Activated naive CD8-positive, alpha-beta T cell treated with anti-CD3 and anti-CD28 coated beads, Interleukin-2, amount 10 ng/mL, durations not matched to agents 7 days and 5 days (primary cell): ENCODE measurements at regions not wholly inside any gene's neighbourhood (a gene's known extent, or its start where the extent isn't known, plus 50 kb on each side); places are given as distances from the start of the nearest gene placed in this dataset.

Source experiments
- ATAC-seq: fragments of 150-1000 bp; cut with Tn5 transposase; one replicate; pipeline ENCODE4 v1.10.0; 2021; ENCODE audit warnings: low read depth, moderate library complexity
- POLR2A ChIA-PET: fragments of 350-600 bp; sonication (Branson Sonifier 250); formaldehyde crosslinking; loops from one replicate; lab custom pipeline; 2021; ENCODE audit warnings: antibody characterized with exemption; lab: Charles Lee
- DNase-seq: peaks from one replicate; pipeline ENCODE4 v3.0.0; 2021
- H3K27ac Mint-ChIP-seq: one replicate; pipeline ENCODE4 v1.8.0; 2022; ENCODE audit warnings: mild to moderate bottlenecking, mixed read lengths
- H3K27me3 Mint-ChIP-seq: one replicate; pipeline ENCODE4 v1.8.0; 2022; ENCODE audit warnings: mild to moderate bottlenecking, moderate library complexity, mixed read lengths
- H3K36me3 Mint-ChIP-seq: one replicate; pipeline ENCODE4 v1.8.0; 2021; ENCODE audit warnings: mild to moderate bottlenecking, mixed read lengths
- H3K4me1 Mint-ChIP-seq: one replicate; pipeline ENCODE4 v1.8.0; 2021; ENCODE audit warnings: mixed read lengths
- H3K4me3 Mint-ChIP-seq: one replicate; pipeline ENCODE4 v1.8.0; 2022; ENCODE audit warnings: mild to moderate bottlenecking, moderate library complexity, mixed read lengths
- H3K9me3 Mint-ChIP-seq: one replicate; pipeline ENCODE4 v1.8.0; 2021; ENCODE audit warnings: mixed read lengths

DNA sequence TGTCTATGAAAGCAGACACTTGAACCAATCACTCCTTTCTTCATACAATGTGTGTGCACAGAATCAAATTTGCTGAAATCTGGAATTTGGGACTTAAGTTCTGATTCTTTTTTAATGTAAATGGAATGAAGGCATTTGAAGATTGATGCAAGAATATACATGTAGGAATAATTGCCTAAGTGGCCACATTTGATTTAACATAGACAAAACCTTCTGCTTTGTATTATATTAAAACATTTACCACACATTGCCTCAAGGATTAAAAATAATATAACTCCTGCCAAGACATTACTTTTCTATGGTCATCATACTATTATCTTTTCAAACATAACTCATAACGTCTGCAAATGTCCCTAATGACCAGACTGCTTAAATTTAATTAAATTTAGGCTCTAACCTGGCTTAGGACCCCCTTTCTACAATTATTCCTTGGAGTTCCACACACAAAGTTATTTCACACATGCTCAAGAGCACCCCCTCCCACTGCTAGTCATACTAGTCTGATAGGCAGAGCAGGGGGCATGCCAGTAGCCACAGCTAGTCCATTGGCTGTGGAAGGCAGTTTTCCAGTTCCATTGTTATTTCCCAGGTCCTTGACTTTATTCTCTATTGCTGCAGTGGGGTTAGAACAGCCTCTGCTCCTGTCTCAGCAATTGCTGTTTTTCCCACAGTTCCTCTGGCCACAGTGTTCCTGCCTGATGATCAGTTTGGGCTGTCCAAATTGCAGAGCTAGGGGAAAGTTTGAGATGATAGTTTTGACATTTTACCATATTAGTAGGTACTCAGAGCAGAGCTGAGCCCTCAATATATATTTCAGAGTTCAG, 360.6 kb upstream of the GRAMD2B start:
- H3K27me3 Mint-ChIP-seq: no peaks in the 10 kb centered on the region
- H3K4me1 Mint-ChIP-seq: no peaks in the 10 kb centered on the region
- peaks cover 6% of the 10 kb centered on the region for H3K9me3 Mint-ChIP-seq
- no peak overlapping the region for H3K4me3 Mint-ChIP-seq
- DNase-seq (no peak), ATAC-seq (no peak)
- no peaks in the 10 kb centered on the region for H3K36me3 Mint-ChIP-seq
- POLR2A ChIA-PET: no interaction called here
- no peak overlapping the region for H3K27ac Mint-ChIP-seq

DNA sequence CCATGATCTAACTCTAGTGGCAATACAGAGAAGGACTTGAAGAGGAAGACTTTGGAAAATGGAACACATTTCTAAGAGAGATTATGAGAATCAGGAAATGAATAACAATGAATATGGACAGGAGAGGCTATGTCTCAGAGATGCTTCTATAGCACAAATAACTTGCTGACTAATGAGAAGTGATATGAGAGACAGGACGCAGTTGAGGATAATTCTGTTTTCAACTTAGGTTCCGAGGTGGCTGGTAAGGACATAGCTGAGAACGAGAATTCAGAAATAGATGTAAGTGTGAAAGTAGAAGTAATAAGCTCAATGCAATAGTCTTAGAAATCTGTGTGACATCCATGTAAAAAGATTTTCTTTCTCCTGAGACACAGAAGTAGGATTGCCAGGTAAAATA, 358.1 kb upstream of the GRAMD2B start:
- ATAC-seq: no peak
- no peak overlapping the region for H3K4me3 Mint-ChIP-seq
- DNase-seq: no peak
- no peaks in the 10 kb centered on the region for H3K36me3 Mint-ChIP-seq
- H3K27me3 Mint-ChIP-seq: no peaks in the 10 kb centered on the region
- no peak overlapping the region for H3K27ac Mint-ChIP-seq
- H3K4me1 Mint-ChIP-seq: no peaks in the 10 kb centered on the region
- POLR2A ChIA-PET: no interaction called here
- peaks cover 5% of the 10 kb centered on the region for H3K9me3 Mint-ChIP-seq

DNA sequence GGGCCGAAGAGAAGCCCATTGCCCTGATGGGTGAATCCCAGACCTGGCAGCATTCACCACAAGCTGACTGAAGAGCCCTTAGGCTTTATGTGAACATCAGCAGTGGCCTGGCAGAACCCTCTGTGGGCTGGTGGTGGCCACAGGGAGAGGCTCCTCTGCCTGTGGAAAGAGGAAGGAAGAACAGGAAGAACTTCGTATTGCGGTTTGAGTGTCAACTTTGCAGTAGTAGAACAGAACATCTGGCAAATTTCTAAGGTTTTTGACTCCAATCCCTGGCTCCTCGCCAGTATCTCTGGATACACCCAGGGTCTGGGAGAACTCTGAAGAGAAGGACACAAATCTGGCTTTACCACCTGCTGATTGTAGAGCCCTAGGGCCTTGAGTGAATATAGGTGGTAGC, 356.4 kb upstream of the GRAMD2B start:
- Mint-ChIP-seq H3K27ac (no peak overlapping the region), H3K27me3 (no peaks in the 10 kb centered on the region), H3K4me3 (no peak overlapping the region), H3K9me3 (peaks cover 6% of the 10 kb centered on the region), H3K4me1 (no peaks in the 10 kb centered on the region), H3K36me3 (no peaks in the 10 kb centered on the region)
- POLR2A ChIA-PET: no interaction called here
- no peak for ATAC-seq
- DNase-seq: no peak

DNA sequence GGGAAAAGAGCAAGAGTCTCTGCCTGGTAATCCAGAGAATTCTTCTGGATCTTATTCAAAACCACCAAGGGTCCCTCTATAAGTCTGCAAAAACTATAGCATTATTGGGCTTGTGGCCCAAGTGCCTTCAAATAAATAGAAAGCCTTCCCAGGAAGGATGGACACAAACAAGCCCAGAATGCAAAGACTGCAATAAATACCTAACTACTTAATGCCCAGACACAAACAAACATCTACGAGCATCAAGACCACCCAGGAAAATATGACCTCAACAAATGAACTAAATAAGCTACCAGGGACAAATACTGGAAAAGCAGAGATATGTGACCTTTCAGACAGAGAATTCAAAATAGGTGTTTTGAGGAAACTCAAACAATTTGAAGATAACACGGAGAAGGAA, 355.8 kb upstream of the GRAMD2B start:
- POLR2A ChIA-PET: no interaction called here
- no peaks in the 10 kb centered on the region for H3K36me3 Mint-ChIP-seq
- H3K4me1 Mint-ChIP-seq: no peaks in the 10 kb centered on the region
- ATAC-seq (no peak), DNase-seq (no peak)
- no peak overlapping the region for H3K4me3 Mint-ChIP-seq
- H3K9me3 Mint-ChIP-seq: peaks cover 8% of the 10 kb centered on the region
- H3K27ac Mint-ChIP-seq: no peak overlapping the region
- no peaks in the 10 kb centered on the region for H3K27me3 Mint-ChIP-seq

DNA sequence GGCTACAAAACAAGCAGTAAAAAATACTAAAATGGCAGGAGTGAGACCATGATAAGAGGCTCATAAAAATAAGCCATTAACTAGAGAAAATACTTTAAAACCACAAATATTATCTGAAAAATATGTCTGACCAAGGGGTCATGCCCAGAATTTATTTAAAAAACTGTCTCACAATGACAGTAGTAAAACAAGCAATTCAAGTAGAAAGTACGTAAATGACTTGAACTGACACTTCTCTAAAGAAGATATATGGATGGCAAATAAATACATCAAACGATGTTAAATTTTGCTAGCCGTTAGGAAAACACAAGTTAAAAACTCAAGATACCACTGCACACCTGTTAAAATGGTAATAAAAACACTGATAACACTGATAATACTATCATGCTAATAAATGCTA, 353.9 kb upstream of the GRAMD2B start:
- Mint-ChIP-seq H3K27me3 (no peaks in the 10 kb centered on the region), H3K4me1 (no peaks in the 10 kb centered on the region), H3K36me3 (no peaks in the 10 kb centered on the region), H3K9me3 (peaks cover 14% of the 10 kb centered on the region), H3K27ac (no peak overlapping the region), H3K4me3 (no peak overlapping the region)
- POLR2A ChIA-PET: no interaction called here
- ATAC-seq (no peak), DNase-seq (no peak)

DNA sequence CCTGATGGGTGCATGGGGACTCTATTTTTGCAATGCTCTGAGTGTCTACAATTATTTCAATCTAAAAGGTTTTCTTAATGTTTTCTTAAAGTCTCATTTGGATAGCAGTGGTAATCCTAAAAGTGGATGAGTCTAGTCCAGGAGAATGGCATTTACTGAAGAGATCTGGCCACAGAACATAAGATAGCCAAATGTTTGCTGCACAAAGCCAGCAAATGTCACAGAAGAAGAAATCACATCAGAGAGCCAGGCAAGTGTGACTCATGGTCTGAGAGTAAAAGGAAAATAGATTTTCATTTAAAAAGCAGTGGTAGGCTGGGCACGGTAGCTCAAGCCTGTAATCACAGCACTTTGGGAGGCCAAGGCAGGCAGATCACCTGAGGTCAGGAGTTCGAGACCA, 352.7 kb upstream of the GRAMD2B start:
- no peaks in the 10 kb centered on the region for H3K4me1 Mint-ChIP-seq
- H3K27me3 Mint-ChIP-seq: no peaks in the 10 kb centered on the region
- POLR2A ChIA-PET: no interaction called here
- H3K4me3 Mint-ChIP-seq: no peak overlapping the region
- H3K36me3 Mint-ChIP-seq: no peaks in the 10 kb centered on the region
- H3K9me3 Mint-ChIP-seq: peaks cover 13% of the 10 kb centered on the region
- DNase-seq (no peak), ATAC-seq (no peak)
- no peak overlapping the region for H3K27ac Mint-ChIP-seq

DNA sequence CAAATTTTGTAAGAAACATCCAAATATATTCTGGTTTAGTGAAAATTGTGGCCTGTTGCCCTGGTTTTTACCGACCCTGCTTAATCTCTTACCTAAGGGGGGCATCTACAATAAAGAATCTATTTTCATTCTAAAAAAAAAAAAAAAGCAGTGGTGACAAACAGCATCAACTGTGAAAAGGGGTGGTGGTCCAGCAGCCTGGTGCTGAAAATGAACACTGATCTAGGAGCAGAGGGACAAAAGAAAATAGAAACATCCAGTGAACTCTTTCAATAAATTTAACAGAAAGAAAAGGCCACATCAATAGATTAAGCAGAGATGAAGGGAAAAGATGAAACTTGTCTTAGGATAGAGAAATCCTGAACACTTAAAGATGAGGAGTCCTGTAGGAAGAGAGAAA, 348.7 kb upstream of the GRAMD2B start:
- Mint-ChIP-seq H3K4me1 (no peaks in the 10 kb centered on the region), H3K27me3 (no peaks in the 10 kb centered on the region)

DNA sequence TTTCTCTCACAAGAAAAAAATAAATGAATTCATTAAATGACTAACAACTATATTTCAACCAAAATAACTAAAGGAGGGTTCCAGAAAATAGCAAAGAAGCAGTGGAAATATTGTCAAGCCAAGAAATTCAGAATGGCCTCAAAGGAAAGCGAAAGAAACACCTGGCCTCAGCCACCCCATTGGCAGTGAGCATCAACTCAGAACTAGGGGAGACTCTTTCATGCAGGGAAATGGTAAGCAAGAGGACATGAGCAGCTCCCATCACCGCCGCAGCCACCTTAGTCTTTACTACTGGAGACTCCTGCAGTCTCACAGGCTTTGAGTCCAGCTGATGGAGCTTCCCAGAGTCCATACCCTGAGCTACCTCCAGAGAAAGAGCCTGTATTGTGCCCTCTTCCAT, 343.9 kb upstream of the GRAMD2B start:
- no peak for DNase-seq
- Mint-ChIP-seq H3K27me3 (no peaks in the 10 kb centered on the region), H3K9me3 (no peaks in the 10 kb centered on the region), H3K4me1 (no peaks in the 10 kb centered on the region), H3K4me3 (no peak overlapping the region), H3K27ac (no peak overlapping the region), H3K36me3 (no peaks in the 10 kb centered on the region)
- ATAC-seq: no peak
- POLR2A ChIA-PET: no interaction called here

More for the DNA sequence above, 348.7 kb upstream of the GRAMD2B start:
- Mint-ChIP-seq H3K9me3 (peaks cover 9% of the 10 kb centered on the region), H3K27ac (no peak overlapping the region), H3K36me3 (no peaks in the 10 kb centered on the region), H3K4me3 (no peak overlapping the region)
- POLR2A ChIA-PET: no interaction called here
- no peak for ATAC-seq
- DNase-seq: no peak

DNA sequence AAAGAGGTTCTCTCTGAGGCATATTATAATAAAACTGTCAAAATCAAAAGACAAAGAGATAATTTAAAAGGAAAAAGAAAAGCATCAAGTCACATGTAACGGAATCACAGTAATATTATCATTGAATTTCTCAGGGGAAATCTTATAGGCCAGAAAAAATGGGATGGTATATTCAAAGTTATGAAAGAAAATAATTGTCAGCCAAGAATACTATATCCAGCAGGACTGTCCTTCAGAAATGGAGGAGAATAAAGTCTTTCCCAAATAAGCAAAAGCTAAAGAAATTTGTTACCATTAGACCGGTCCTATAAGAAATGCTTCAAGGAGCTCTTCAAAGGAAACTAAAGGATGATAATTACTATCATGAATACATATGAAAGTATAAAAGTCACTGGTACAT, 342.0 kb upstream of the GRAMD2B start:
- no peak for DNase-seq
- Mint-ChIP-seq H3K9me3 (peaks cover 1% of the 10 kb centered on the region), H3K27me3 (no peaks in the 10 kb centered on the region), H3K36me3 (no peaks in the 10 kb centered on the region), H3K27ac (no peak overlapping the region), H3K4me1 (no peaks in the 10 kb centered on the region), H3K4me3 (no peak overlapping the region)
- ATAC-seq: no peak
- POLR2A ChIA-PET: no interaction called here

DNA sequence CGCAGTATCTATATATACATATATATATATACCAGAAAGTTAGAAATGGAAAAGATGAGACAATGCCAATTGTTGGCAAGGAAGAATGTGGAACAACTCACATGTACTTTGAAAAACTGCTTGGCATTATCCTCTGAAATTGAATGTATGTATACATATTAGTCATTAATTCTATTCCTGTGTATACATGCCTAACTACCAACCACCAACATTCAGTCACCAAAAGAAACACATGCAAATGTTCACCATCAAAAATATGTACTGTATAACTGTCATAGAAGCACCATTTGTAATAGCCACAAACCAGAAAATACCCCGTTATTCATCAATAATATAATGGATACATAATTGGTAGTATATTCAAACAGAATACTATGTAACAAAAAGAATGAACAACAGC, 330.2 kb upstream of the GRAMD2B start:
- ATAC-seq: no peak
- no peak for DNase-seq
- Mint-ChIP-seq H3K27me3 (no peaks in the 10 kb centered on the region), H3K4me1 (no peaks in the 10 kb centered on the region), H3K9me3 (peaks cover 18% of the 10 kb centered on the region), H3K27ac (no peak overlapping the region), H3K4me3 (no peak overlapping the region), H3K36me3 (no peaks in the 10 kb centered on the region)
- POLR2A ChIA-PET: no interaction called here

DNA sequence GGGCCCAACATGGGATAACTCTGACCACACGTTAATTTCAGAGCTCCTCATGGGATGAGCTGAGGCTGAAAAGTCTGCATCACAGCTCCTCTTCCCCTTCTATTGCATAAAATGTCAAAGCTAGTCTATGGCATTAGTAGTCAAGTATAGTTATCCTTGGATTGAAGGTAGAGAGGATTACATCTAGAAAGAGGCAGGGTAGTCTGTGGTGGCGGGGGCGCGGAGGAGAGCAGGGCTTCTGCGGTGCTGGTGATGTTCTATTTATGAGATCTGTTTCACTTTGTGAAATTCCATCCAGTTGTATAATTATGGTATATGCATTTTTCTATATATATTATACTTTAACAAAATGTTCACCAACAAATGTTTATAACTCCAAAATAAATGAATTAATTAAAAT, 329.5 kb upstream of the GRAMD2B start:
- H3K4me1 Mint-ChIP-seq: no peaks in the 10 kb centered on the region
- ATAC-seq (no peak), DNase-seq (no peak)
- no peak overlapping the region for H3K27ac Mint-ChIP-seq
- H3K9me3 Mint-ChIP-seq: peaks cover 14% of the 10 kb centered on the region
- no peaks in the 10 kb centered on the region for H3K36me3 Mint-ChIP-seq
- H3K27me3 Mint-ChIP-seq: no peaks in the 10 kb centered on the region
- POLR2A ChIA-PET: no interaction called here
- no peak overlapping the region for H3K4me3 Mint-ChIP-seq

DNA sequence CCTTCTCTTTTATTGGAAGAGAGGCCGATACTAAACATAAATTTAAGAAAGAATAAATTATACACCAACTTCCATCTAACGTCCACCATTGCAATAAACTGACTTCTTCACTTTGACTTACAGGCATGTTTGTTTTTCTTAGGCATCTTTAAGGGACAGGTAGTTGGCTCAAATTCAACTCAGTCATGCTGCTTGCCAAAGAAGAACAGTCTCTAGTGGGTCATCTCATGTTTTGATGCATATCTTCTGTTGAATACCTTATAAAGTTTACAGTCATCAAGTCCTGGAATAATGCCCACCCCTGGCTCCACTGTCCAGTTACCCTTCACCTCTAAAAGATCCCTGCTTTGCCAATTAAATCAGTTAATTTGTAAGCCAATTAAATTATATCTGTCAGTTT, 328.2 kb upstream of the GRAMD2B start:
- Mint-ChIP-seq H3K27ac (no peak overlapping the region), H3K4me1 (no peaks in the 10 kb centered on the region), H3K9me3 (peaks cover 11% of the 10 kb centered on the region), H3K36me3 (no peaks in the 10 kb centered on the region), H3K27me3 (no peaks in the 10 kb centered on the region), H3K4me3 (no peak overlapping the region)
- POLR2A ChIA-PET: no interaction called here
- no peak for ATAC-seq
- no peak for DNase-seq

DNA sequence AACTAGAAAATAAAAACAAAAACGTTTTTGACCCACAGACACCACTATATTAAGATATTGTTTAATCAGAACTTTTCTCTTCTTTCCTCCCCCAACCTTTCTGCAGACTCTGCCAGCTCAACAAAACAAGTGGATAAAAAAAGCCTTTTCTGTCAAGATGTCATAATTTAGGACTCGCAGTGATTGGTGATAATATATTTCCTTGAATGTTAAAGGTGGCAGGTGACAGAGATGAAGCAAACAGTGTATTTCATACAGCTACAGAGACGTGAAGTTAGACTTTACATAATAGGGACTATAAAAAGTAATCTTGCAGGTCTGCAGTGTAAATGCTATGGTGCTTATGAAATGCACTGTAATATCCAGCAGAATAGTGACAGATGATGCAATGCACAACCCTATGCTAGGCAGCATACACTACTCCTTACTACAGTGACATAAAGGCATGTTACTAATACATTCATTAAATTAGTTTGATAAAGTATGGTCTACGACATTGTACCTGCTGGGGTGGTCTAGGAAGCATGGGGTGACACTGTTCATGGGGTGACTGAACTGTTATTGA, 326.7 kb upstream of the GRAMD2B start:
- ATAC-seq (no peak), DNase-seq (no peak)
- Mint-ChIP-seq H3K27me3 (no peaks in the 10 kb centered on the region), H3K9me3 (peaks cover 4% of the 10 kb centered on the region), H3K4me1 (no peaks in the 10 kb centered on the region), H3K27ac (no peak overlapping the region), H3K36me3 (no peaks in the 10 kb centered on the region), H3K4me3 (no peak overlapping the region)
- POLR2A ChIA-PET: no interaction called here

DNA sequence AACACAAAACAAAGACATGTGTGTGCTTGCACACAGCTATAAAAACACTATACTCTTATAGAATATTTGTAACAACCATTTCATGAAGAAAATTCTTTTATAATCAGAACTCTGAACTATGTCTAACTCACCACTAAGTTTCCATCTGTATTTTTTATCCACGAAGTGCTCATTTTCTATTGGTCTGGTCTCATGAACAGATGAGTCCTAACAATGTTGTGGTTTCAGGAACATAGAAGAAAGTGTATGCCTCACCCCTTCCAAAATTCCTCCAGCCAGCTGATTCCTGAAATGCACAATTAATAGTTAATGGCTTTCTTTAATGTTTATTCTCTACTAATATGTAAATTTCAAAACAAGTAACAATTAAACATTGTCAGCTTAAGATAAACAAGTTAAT, 325.3 kb upstream of the GRAMD2B start:
- DNase-seq (no peak), ATAC-seq (no peak)
- Mint-ChIP-seq H3K27me3 (no peaks in the 10 kb centered on the region), H3K4me3 (no peak overlapping the region), H3K4me1 (no peaks in the 10 kb centered on the region), H3K36me3 (no peaks in the 10 kb centered on the region), H3K27ac (no peak overlapping the region), H3K9me3 (peaks cover 3% of the 10 kb centered on the region)
- POLR2A ChIA-PET: no interaction called here
